CD4-positive, alpha-beta T cell treated with Interleukin-15 for 4 hours (primary cell): ENCODE measurements at regions not wholly inside any gene's neighbourhood (a gene's known extent, or its start where the extent isn't known, plus 50 kb on each side); places are given as distances from the start of the nearest gene placed in this dataset.

ENCODE experiments used
- DNase-seq: peaks from one replicate; pipeline ENCODE4 v3.0.0-alpha.2; 2020; ENCODE audit warnings: low spot score

- no peak for DNase-seq
Observed at GRCh38 chr20:40738976-40739375, 49.9 kb upstream of the MAFB start.

GRCh38 chr20:40739841-40740240 is 50.8 kb upstream of the MAFB start:
- no peak for DNase-seq

- DNase-seq, result peak; percentile 33
Observed at GRCh38 chr20:40741507-40742106, 52.6 kb upstream of the MAFB start.

DNA sequence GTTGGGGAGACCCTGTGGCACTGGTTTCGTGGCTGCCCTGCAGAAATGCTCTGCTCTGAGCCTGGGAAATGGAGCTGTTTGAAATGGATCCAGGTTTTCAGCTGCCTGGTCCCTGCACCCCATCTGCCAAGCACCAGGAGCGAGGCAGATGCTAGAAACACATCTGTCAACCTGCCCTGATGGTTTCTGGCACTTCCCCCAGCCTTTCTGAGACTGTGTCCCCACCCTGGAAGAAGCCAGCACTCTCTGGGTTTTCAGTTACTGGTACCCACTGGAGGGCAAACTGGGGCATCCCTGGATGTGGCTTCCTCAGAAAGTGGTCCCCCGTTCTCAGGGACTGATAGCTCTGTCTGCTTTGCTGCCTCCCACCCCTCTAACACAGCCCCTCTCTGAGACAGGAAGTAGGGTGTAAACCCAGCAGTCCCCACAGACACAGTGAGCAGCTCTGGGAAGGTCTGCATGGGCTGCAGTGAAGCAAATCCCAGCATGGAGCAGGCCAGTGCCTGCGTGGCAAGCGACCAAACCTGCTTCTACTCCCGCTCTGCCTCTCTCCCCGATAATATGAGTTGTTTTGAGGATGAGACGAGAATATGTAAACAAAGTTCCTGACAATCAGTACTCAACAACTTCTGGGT is 54.2 kb upstream of the MAFB start:
- DNase-seq, result no peak

DNA sequence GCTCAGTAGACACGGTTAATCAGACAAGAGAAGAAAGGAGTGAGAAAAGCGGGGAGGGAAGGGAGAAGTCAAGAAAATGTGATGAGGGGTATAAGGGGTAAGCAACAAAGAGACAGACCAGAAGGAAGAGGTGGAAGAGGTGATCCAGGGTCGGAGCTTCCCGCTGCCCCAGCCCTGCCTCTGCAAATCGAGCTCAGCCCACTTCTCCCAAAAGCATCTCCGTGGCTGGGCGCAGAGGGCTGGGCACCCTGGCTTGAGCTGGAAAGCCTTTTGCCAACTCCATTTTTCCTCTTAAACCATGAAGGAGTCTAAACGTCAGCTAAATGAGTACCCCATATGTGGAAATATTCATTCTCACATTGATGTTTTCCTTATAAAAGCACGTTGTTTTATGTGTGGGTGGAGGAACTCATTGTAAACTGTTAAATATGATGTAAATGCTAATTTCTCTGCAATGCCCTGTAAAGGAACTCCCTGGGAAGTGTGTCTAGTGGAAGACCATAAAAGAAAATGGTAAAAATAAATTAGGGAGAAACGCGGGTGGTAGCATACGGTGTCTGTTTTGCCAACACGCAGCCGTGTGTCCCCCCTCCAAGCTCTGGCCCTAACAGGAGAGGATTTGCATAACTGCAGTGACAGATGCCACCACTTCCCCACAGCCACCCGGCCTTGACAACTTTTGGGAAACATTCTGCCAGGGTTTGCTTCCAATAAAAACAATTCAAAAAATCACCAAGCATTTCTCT is 55.2 kb upstream of the MAFB start:
- DNase-seq, result no peak

- no peak for DNase-seq
Observed at GRCh38 chr20:40744818-40745175, 55.8 kb upstream of the MAFB start.

GRCh38 chr20:40746251-40746650 is 57.2 kb upstream of the MAFB start:
- no peak for DNase-seq

DNA sequence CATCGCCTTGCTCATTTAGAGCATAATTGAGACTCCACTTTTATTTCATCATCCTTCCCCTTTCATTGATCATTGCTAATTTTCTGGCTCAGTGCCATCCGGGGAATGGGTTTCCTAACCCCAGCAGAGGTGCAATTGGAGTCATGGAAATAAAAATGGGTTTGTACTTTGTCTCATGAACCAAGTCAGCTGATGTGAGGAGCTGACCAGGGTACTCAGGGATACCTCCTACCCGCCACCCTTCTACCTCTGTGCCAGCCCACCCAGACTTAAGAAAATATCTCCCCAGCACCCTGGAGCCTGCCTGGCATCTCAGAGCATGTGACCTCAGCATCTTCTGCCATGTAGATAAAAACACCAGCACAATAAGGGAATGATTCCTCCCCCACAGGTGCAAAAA is 59.1 kb upstream of the MAFB start:
- no peak for DNase-seq

- no peak for DNase-seq
Observed at GRCh38 chr20:40749985-40750506, 61.0 kb upstream of the MAFB start.

- DNase-seq, result no peak
Observed at GRCh38 chr20:40750541-40751035, 61.6 kb upstream of the MAFB start.

- no peak for DNase-seq
Observed at GRCh38 chr20:40753472-40753871, 64.4 kb upstream of the MAFB start.

- DNase-seq, result no peak
Observed at GRCh38 chr20:40754339-40754943, 65.4 kb upstream of the MAFB start.

- DNase-seq, result peak; percentile 30
Observed at GRCh38 chr20:40757087-40757486, 68.1 kb upstream of the MAFB start.

- DNase-seq, result no peak
Observed at GRCh38 chr20:40758790-40759189, 69.8 kb upstream of the MAFB start.

GRCh38 chr20:40760399-40760798 is 71.4 kb upstream of the MAFB start:
- no peak for DNase-seq

GRCh38 chr20:40763646-40764295 is 74.7 kb upstream of the MAFB start:
- no peak for DNase-seq

DNA sequence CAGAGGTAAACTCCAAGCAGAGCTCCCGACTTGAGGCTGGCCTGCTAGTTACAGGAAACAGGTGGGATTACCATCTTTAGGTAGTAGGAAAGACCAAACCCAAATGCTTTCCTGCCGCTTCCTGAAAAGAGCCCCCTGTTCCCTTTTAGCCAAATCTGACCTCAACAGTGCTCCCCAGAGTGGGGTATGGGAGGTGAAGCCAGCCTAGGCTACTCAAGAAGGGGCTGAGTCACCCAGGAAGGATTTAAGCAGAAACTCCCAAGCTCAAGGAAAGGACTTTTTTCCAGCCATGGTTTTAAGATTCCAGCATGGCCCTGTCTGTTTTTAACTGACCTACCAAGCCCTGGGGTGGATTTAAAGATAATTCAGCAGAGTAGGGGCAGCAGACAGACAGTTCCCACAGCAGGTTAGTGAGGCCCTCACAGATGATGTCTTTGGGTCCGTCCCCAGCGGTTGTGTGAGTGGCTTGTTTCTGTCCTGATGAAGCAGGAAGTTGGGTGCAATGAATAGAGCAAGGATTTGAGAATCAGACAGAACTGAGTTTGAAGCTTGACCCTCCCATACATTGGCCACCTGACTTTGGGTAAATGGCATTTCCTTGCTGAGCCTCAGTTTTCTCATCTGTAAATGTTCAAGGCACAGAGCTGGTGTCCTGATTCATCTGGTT is 76.9 kb upstream of the MAFB start:
- DNase-seq, result no peak

GRCh38 chr20:40766790-40767614 is 78.0 kb upstream of the MAFB start:
- no peak for DNase-seq

DNA sequence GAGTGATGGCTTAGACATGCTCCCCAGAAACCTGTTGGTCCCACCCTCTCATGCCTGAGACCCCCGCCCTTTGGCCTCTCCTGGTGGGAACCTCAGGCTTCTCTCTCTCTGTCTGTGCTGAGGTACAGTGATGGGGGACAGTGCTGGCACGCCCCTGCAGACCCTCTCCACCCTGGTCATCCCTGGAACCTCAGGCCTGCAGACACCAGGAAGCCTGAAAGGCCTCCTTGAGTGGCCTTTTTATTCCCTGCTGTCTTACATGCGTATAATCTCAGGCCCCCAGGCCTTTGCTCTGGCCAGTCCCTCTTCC is 78.5 kb upstream of the MAFB start:
- DNase-seq, result no peak

- no peak for DNase-seq
Observed at GRCh38 chr20:40768105-40768504, 79.1 kb upstream of the MAFB start.
